H9 (cell line): ENCODE measurements at regions not wholly inside any gene's neighbourhood (a gene's known extent, or its start where the extent isn't known, plus 50 kb on each side); places are given as distances from the start of the nearest gene placed in this dataset.

Experiments used
- DNase-seq: peaks from one replicate; pipeline ENCODE4 v3.0.0-alpha.2; 2017
- H2AFZ ChIP-seq: one replicate; pipeline ENCODE4 v1.6.1; 2013; ENCODE audit warnings: mild to moderate bottlenecking, low read length, control low read depth, moderate library complexity
- H2AK5ac ChIP-seq: 2 replicates; pipeline ENCODE4 v1.6.1; 2013; ENCODE audit warnings: low read length, control low read depth, mixed read lengths; ENCODE audit not compliant: insufficient read length
- H2BK120ac ChIP-seq: one replicate; pipeline ENCODE4 v1.6.1; 2013; ENCODE audit warnings: low read depth, mild to moderate bottlenecking, low read length, control low read depth, inconsistent platforms; ENCODE audit not compliant: poor library complexity, severe bottlenecking
- H2BK12ac ChIP-seq: 2 replicates; pipeline ENCODE4 v1.6.1; 2013; ENCODE audit warnings: low read length, control low read depth, mixed read lengths, low read depth; ENCODE audit not compliant: insufficient read length
- H2BK15ac ChIP-seq: 2 replicates; pipeline ENCODE4 v1.6.1; 2013; ENCODE audit warnings: low read depth, low read length, control low read depth
- H2BK20ac ChIP-seq: one replicate; pipeline ENCODE4 v1.6.1; 2013; ENCODE audit warnings: low read depth, mild to moderate bottlenecking, low read length, control low read depth, inconsistent platforms; ENCODE audit not compliant: poor library complexity, severe bottlenecking
- H2BK5ac ChIP-seq: 2 replicates; pipeline ENCODE4 v1.6.1; 2013; ENCODE audit warnings: low read length, control low read depth, mixed read lengths; ENCODE audit not compliant: insufficient read length
- H3K14ac ChIP-seq: 2 replicates; pipeline ENCODE4 v1.6.1; 2013; ENCODE audit warnings: low read length, control low read depth; ENCODE audit not compliant: insufficient read depth
- H3K18ac ChIP-seq: 2 replicates; pipeline ENCODE4 v1.6.1; 2013; ENCODE audit warnings: low read depth, mild to moderate bottlenecking, mixed read lengths, low read length, control low read depth; ENCODE audit not compliant: insufficient read length
- H3K23ac ChIP-seq: 2 replicates; pipeline ENCODE4 v1.6.1; 2013; ENCODE audit warnings: low read length, control low read depth, mixed read lengths, low read depth; ENCODE audit not compliant: insufficient read length
- H3K23me2 ChIP-seq: 2 replicates; pipeline ENCODE4 v1.6.1; 2013; ENCODE audit warnings: low read depth, mild to moderate bottlenecking, mixed read lengths, low read length, control low read depth; ENCODE audit not compliant: insufficient read length, poor library complexity, severe bottlenecking
- H3K27ac ChIP-seq: 2 replicates; pipeline ENCODE4 v1.5.1; 2013; ENCODE audit warnings: low read length, control low read depth, mixed read lengths, low read depth; ENCODE audit not compliant: insufficient read length
- H3K27me3 ChIP-seq: 2 replicates; pipeline ENCODE4 v1.6.1; 2013; ENCODE audit warnings: low read length, control low read depth, inconsistent platforms; ENCODE audit not compliant: insufficient read depth
- H3K4ac ChIP-seq: 2 replicates; pipeline ENCODE4 v1.6.1; 2013; ENCODE audit warnings: low read depth, mild to moderate bottlenecking, control low read depth, inconsistent platforms, low read length, moderate library complexity
- H3K4me1 ChIP-seq: 2 replicates; pipeline ENCODE4 v1.6.1; 2013; ENCODE audit warnings: low read length, control low read depth, inconsistent platforms; ENCODE audit not compliant: insufficient read depth
- H3K4me2 ChIP-seq: 2 replicates; pipeline ENCODE4 v1.6.1; 2013; ENCODE audit warnings: low read length, control low read depth, mixed read lengths; ENCODE audit not compliant: insufficient read length, insufficient read depth
- H3K56ac ChIP-seq: 2 replicates; pipeline ENCODE4 v1.6.1; 2013; ENCODE audit warnings: low read depth, mild to moderate bottlenecking, mixed read lengths, low read length, control low read depth; ENCODE audit not compliant: insufficient read length
- H3K79me1 ChIP-seq: 2 replicates; pipeline ENCODE4 v1.6.1; 2013; ENCODE audit warnings: low read depth, mild to moderate bottlenecking, moderate library complexity, low read length, control low read depth, inconsistent platforms; ENCODE audit not compliant: insufficient read depth, poor library complexity, severe bottlenecking
- H3K79me2 ChIP-seq: 2 replicates; pipeline ENCODE4 v1.6.1; 2013; ENCODE audit warnings: low read length, control low read depth, inconsistent platforms; ENCODE audit not compliant: insufficient read depth
- H3K9ac ChIP-seq: 2 replicates; pipeline ENCODE4 v1.6.1; 2013; ENCODE audit warnings: low read length, control low read depth, mixed read lengths; ENCODE audit not compliant: insufficient read length; ENCODE audit errors: extremely low read depth
- H3K9me3 ChIP-seq: one replicate; pipeline ENCODE4 v1.6.1; 2013; ENCODE audit warnings: low read depth, low read length, inconsistent platforms; ENCODE audit not compliant: control insufficient read depth
- H3T11ph ChIP-seq: one replicate; pipeline ENCODE4 v1.6.1; 2013; ENCODE audit warnings: mild to moderate bottlenecking, low read length, control low read depth, inconsistent platforms
- H4K20me1 ChIP-seq: one replicate; pipeline ENCODE4 v1.6.1; 2013; ENCODE audit not compliant: control insufficient read depth, insufficient read length, insufficient read depth
- H4K5ac ChIP-seq: 2 replicates; pipeline ENCODE4 v1.6.1; 2013; ENCODE audit warnings: low read depth, mild to moderate bottlenecking, mixed read lengths, low read length, control low read depth; ENCODE audit not compliant: insufficient read length
- H4K8ac ChIP-seq: replicated peaks from 2 replicates; pipeline ENCODE4 v1.6.1; 2013; ENCODE audit warnings: low read length, control low read depth, mixed read lengths, low read depth; ENCODE audit not compliant: insufficient read length
- H4K91ac ChIP-seq: 2 replicates; pipeline ENCODE4 v1.6.1; 2013; ENCODE audit warnings: low read depth, mild to moderate bottlenecking, moderate library complexity, mixed read lengths, low read length, control low read depth; ENCODE audit not compliant: insufficient read length
- H3K27ac Mint-ChIP-seq, 3 experiments: 2 replicates in 2 of 3; 3 replicates in 1 of 3; pipeline ENCODE4 v1.8.0; 2020 to 2021; ENCODE audit warnings: mixed read lengths in 3 of 3, mild to moderate bottlenecking in 1 of 3, moderate library complexity in 1 of 3
- H3K27me3 Mint-ChIP-seq: 2 replicates; pipeline ENCODE4 v1.8.0; 2021; ENCODE audit warnings: low read depth, mild to moderate bottlenecking, moderate library complexity, mixed read lengths
- H3K36me3 Mint-ChIP-seq, 3 experiments: 2 replicates in 2 of 3; 3 replicates in 1 of 3; pipeline ENCODE4 v1.8.0; 2020 to 2021; ENCODE audit warnings: low read depth in 3 of 3, mixed read lengths in 3 of 3; ENCODE audit not compliant: insufficient read depth in 1 of 3
- H3K4me1 Mint-ChIP-seq, 2 experiments: 2 replicates each; pipeline ENCODE4 v1.8.0; 2020; ENCODE audit warnings: mixed read lengths in 2 of 2
- H3K4me3 Mint-ChIP-seq, 2 experiments: 2 replicates in 1 of 2; 3 replicates in 1 of 2; pipeline ENCODE4 v1.8.0; 2020 to 2021; ENCODE audit warnings: mild to moderate bottlenecking in 2 of 2, mixed read lengths in 2 of 2, moderate library complexity in 1 of 2
- H3K9me3 Mint-ChIP-seq, 2 experiments: 2 replicates in 1 of 2; 3 replicates in 1 of 2; pipeline ENCODE4 v1.8.0; 2020; ENCODE audit warnings: mild to moderate bottlenecking in 2 of 2, mixed read lengths in 2 of 2, moderate library complexity in 1 of 2
- CTCF ChIP-seq: fragments of 200-600 bp; sonication (generic); conservative IDR thresholded peaks from 3 replicates; pipeline ENCODE4 v1.8.0; 2021; ENCODE audit warnings: antibody characterized with exemption, mild to moderate bottlenecking
- WGBS: extraction: QIAGEN DNeasy Blood & Tissue Kit; methylation state at CpG from one replicate; pipeline ENCODE4 v1.1.7; 2013; ENCODE audit warnings: missing lambda C conversion rate, low lambda C conversion rate, mixed read lengths; ENCODE audit not compliant: insufficient read length; ENCODE audit errors: extremely low coverage; 5-methylcytosine and 5-hydroxymethylcytosine counted together

- no peak overlapping the region for H3K18ac ChIP-seq
- no peaks in the 10 kb centered on the region for H3K9me3 ChIP-seq
- no peak overlapping the region for H2AK5ac ChIP-seq
- Mint-ChIP-seq H3K9me3 (no peaks in the 10 kb centered on the region), H3K4me3 (no peak overlapping the region), H3K4me1 (peaks cover 23 to 28% of the 10 kb centered on the region in 2 experiments), H3K36me3 (no peaks in the 10 kb centered on the region), H3K27ac (no peak overlapping the region), H3K27me3 (peaks cover 4% of the 10 kb centered on the region; the same call in 1 of the 2 replicates)
- no peak overlapping the region for H3K14ac ChIP-seq
- H4K91ac ChIP-seq = no peak overlapping the region
- H2BK12ac ChIP-seq = no peak overlapping the region
- H3K9ac ChIP-seq = no peak overlapping the region
- H3K4me1 ChIP-seq = no peaks in the 10 kb centered on the region
- H2BK20ac ChIP-seq = no peak overlapping the region
- no peak overlapping the region for H2BK120ac ChIP-seq
- no peak overlapping the region for H4K8ac ChIP-seq
- H3K79me1 ChIP-seq = no peaks in the 10 kb centered on the region
- no peak overlapping the region for H4K5ac ChIP-seq
- H2BK15ac ChIP-seq = no peak overlapping the region
- no peak for TF ChIP-seq CTCF
- H3K4ac ChIP-seq = no peak overlapping the region
- H3K79me2 ChIP-seq = no peaks in the 10 kb centered on the region
- H2AFZ ChIP-seq = no peak overlapping the region
- no peak overlapping the region for H3T11ph ChIP-seq
- H3K27me3 ChIP-seq = no peaks in the 10 kb centered on the region
- no peaks in the 10 kb centered on the region for H4K20me1 ChIP-seq
- H2BK5ac ChIP-seq = no peak overlapping the region
- H3K23me2 ChIP-seq = no peaks in the 10 kb centered on the region
- no CpG with 5 or more reads among the region's 11 CpGs for WGBS
- H3K56ac ChIP-seq = no peak overlapping the region
- H3K27ac ChIP-seq = no peak overlapping the region
- H3K4me2 ChIP-seq = no peak overlapping the region
- no peak overlapping the region for H3K23ac ChIP-seq
- no peak for DNase-seq
These were observed 164.9 kb upstream of the RAB4A start for GRCh38 chr1:229105822-229106525.
